IMR-90 (cell line): ENCODE measurements at regions not wholly inside any gene's neighbourhood (a gene's known extent, or its start where the extent isn't known, plus 50 kb on each side); places are given as distances from the start of the nearest gene placed in this dataset.

ENCODE experiments used
- ATAC-seq: fragments of 200-7000 bp; cut with Tn5 transposase; 2 replicates; pipeline ENCODE4 v1.9.1; 2020; ENCODE audit warnings: low read depth, mild to moderate bottlenecking, moderate library complexity
- BruUV-seq: library from RNA; stranded (reverse); fragments of 400-500 nt; replicated peaks from 2 replicates; lab custom pipeline; 2021; lab: Mats Ljungman, UMichigan
- CTCF ChIA-PET: fragments of 300-600 bp; formaldehyde crosslinking; extraction: SDS; loops from one replicate; lab custom pipeline; 2021; ENCODE audit warnings: antibody characterized with exemption; lab: Yijun Ruan, JAX
- POLR2A ChIA-PET: fragments of 300-600 bp; sonication (Branson Sonifier 250); formaldehyde crosslinking; loops from one replicate; lab custom pipeline; 2022; ENCODE audit warnings: antibody characterized with exemption; ENCODE audit not compliant: unreplicated experiment; lab: Charles Lee
- DNase-seq: peaks from one replicate; pipeline ENCODE4 v3.0.0; 2013
- H2AFZ ChIP-seq: replicated peaks from 2 replicates; pipeline ENCODE3; 2013; ENCODE audit warnings: low read length, mild to moderate bottlenecking; ENCODE audit not compliant: poor library complexity
- H2AK5ac ChIP-seq: 2 replicates; pipeline ENCODE4 v1.6.1; 2013; ENCODE audit warnings: low read depth, low read length, inconsistent platforms
- H2AK9ac ChIP-seq: replicated peaks from 2 replicates; pipeline ENCODE3; 2013; ENCODE audit warnings: mild to moderate bottlenecking, low read depth, low read length, moderate library complexity; ENCODE audit not compliant: poor library complexity
- H2BK120ac ChIP-seq: 2 replicates; pipeline ENCODE4 v1.6.1; 2013; ENCODE audit warnings: low read depth, low read length, inconsistent platforms
- H2BK15ac ChIP-seq: 3 replicates; pipeline ENCODE4 v1.6.1; 2013; ENCODE audit warnings: low read depth, low read length, inconsistent platforms
- H2BK20ac ChIP-seq: 2 replicates; pipeline ENCODE4 v1.6.1; 2013; ENCODE audit warnings: low read depth, mild to moderate bottlenecking, inconsistent platforms, low read length, moderate library complexity
- H2BK5ac ChIP-seq: 2 replicates; pipeline ENCODE4 v1.6.1; 2013; ENCODE audit warnings: mild to moderate bottlenecking, low read depth, low read length, inconsistent platforms; ENCODE audit not compliant: poor library complexity, severe bottlenecking
- H3K14ac ChIP-seq: replicated peaks from 2 replicates; pipeline ENCODE4 v1.6.1; 2013; ENCODE audit warnings: low read depth, low read length, inconsistent platforms
- H3K18ac ChIP-seq: 2 replicates; pipeline ENCODE4 v1.6.1; 2013; ENCODE audit warnings: low read depth, low read length, control low read depth
- H3K23ac ChIP-seq: 2 replicates; pipeline ENCODE4 v1.6.1; 2013; ENCODE audit warnings: low read depth, low read length, inconsistent platforms
- H3K27ac ChIP-seq: 2 replicates; pipeline ENCODE4 v1.5.1; 2013; ENCODE audit warnings: mild to moderate bottlenecking, control low read depth, low read length; ENCODE audit not compliant: insufficient read depth
- H3K27me3 ChIP-seq: 2 replicates; pipeline ENCODE4 v1.6.1; 2013; ENCODE audit warnings: low read length; ENCODE audit not compliant: control insufficient read depth, insufficient read depth
- H3K36me3 ChIP-seq: 2 replicates; pipeline ENCODE4 v1.6.1; 2013; ENCODE audit warnings: low read length, mixed read lengths; ENCODE audit not compliant: control insufficient read depth, insufficient read depth
- H3K4ac ChIP-seq: 2 replicates; pipeline ENCODE4 v1.6.1; 2013; ENCODE audit warnings: low read depth, low read length, inconsistent platforms
- H3K4me1 ChIP-seq: 2 replicates; pipeline ENCODE4 v1.6.1; 2013; ENCODE audit warnings: low read length, mixed read lengths; ENCODE audit not compliant: control insufficient read depth, insufficient read depth
- H3K4me2 ChIP-seq: 2 replicates; pipeline ENCODE4 v1.6.1; 2013; ENCODE audit warnings: low read depth, mild to moderate bottlenecking, control low read depth, low read length, moderate library complexity
- H3K4me3 ChIP-seq: 2 replicates; pipeline ENCODE4 v1.5.1; 2013; ENCODE audit warnings: low read depth, mild to moderate bottlenecking, control low read depth, low read length, moderate library complexity; ENCODE audit not compliant: insufficient read depth
- H3K56ac ChIP-seq: 2 replicates; pipeline ENCODE4 v1.6.1; 2013; ENCODE audit warnings: low read length, inconsistent platforms; ENCODE audit not compliant: insufficient read depth; ENCODE audit errors: extremely low read depth
- H3K79me1 ChIP-seq, 2 experiments: 2 replicates each; pipeline ENCODE4 v1.6.1; 2013; ENCODE audit warnings: low read length in 2 of 2, inconsistent platforms in 1 of 2, low read depth in 1 of 2
- H3K9ac ChIP-seq: 2 replicates; pipeline ENCODE4 v1.6.1; 2013; ENCODE audit warnings: low read depth, low read length, control low read depth
- H3K9me1 ChIP-seq: 2 replicates; pipeline ENCODE4 v1.6.1; 2013; ENCODE audit warnings: low read length, inconsistent platforms; ENCODE audit not compliant: insufficient read depth
- H3K9me3 ChIP-seq: 2 replicates; pipeline ENCODE4 v1.6.1; 2013; ENCODE audit warnings: low read length; ENCODE audit not compliant: control insufficient read depth, insufficient read depth
- H4K20me1 ChIP-seq: 2 replicates; pipeline ENCODE4 v1.6.1; 2013; ENCODE audit warnings: low read length, inconsistent platforms; ENCODE audit not compliant: insufficient read depth
- H4K5ac ChIP-seq: 2 replicates; pipeline ENCODE4 v1.6.1; 2013; ENCODE audit warnings: mild to moderate bottlenecking, low read depth, low read length, control low read depth
- H4K8ac ChIP-seq, 2 experiments: 2 replicates each; pipeline ENCODE4 v1.6.1; 2013; ENCODE audit warnings: low read depth in 2 of 2, low read length in 2 of 2, control low read depth in 1 of 2, inconsistent platforms in 1 of 2
- H4K91ac ChIP-seq: 2 replicates; pipeline ENCODE4 v1.6.1; 2013; ENCODE audit warnings: low read depth, low read length, inconsistent platforms; ENCODE audit not compliant: insufficient read depth
- BHLHE40 ChIP-seq: fragments of 150-350 bp; IDR thresholded peaks from 2 replicates; pipeline ENCODE4 v1.6.1; 2016; ENCODE audit warnings: mild to moderate bottlenecking, low read depth, low read length
- CEBPB ChIP-seq: IDR thresholded peaks from 2 replicates; pipeline ENCODE4 v1.6.1; 2012; ENCODE audit warnings: low read depth, low read length, improper control_type of control experiment
- CHD1 ChIP-seq: IDR thresholded peaks from 2 replicates; pipeline ENCODE4 v1.6.1; 2012; ENCODE audit warnings: low read depth, low read length, improper control_type of control experiment
- ELK1 ChIP-seq: fragments of 150-350 bp; IDR thresholded peaks from 2 replicates; pipeline ENCODE4 v1.6.1; 2016; ENCODE audit warnings: low read depth, mild to moderate bottlenecking, low read length, moderate library complexity, borderline replicate concordance
- FOS ChIP-seq: fragments of 150-350 bp; IDR thresholded peaks from 2 replicates; pipeline ENCODE4 v1.6.1; 2016; ENCODE audit warnings: low read depth, low read length
- MAFK ChIP-seq: IDR thresholded peaks from 2 replicates; pipeline ENCODE4 v1.6.1; 2012; ENCODE audit warnings: low read depth, low read length, improper control_type of control experiment
- MAZ ChIP-seq: IDR thresholded peaks from 2 replicates; pipeline ENCODE4 v1.6.1; 2012; ENCODE audit warnings: low read depth, mild to moderate bottlenecking, low read length, improper control_type of control experiment, moderate library complexity, borderline replicate concordance
- MXI1 ChIP-seq: IDR thresholded peaks from 2 replicates; pipeline ENCODE4 v1.6.1; 2012; ENCODE audit warnings: low read depth, mild to moderate bottlenecking, low read length, moderate library complexity, borderline replicate concordance
- NFE2L2 ChIP-seq: fragments of 150-350 bp; IDR thresholded peaks from 2 replicates; pipeline ENCODE4 v1.6.1; 2016; ENCODE audit warnings: low read depth, mild to moderate bottlenecking, low read length
- POLR2A ChIP-seq: IDR thresholded peaks from 2 replicates; pipeline ENCODE4 v1.6.1; 2012; ENCODE audit warnings: mild to moderate bottlenecking, low read depth, low read length
- RAD21 ChIP-seq: IDR thresholded peaks from 2 replicates; pipeline ENCODE4 v1.6.1; 2012; ENCODE audit warnings: low read length, improper control_type of control experiment
- RCOR1 ChIP-seq: IDR thresholded peaks from 2 replicates; pipeline ENCODE4 v1.6.1; 2012; ENCODE audit warnings: mild to moderate bottlenecking, low read length, improper control_type of control experiment; ENCODE audit not compliant: insufficient replicate concordance
- RFX5 ChIP-seq: IDR thresholded peaks from 2 replicates; pipeline ENCODE4 v1.8.0; 2012; ENCODE audit warnings: low read depth, mild to moderate bottlenecking, low read length, moderate library complexity
- SMC3 ChIP-seq: fragments of 150-350 bp; IDR thresholded peaks from 2 replicates; pipeline ENCODE4 v1.6.1; 2016; ENCODE audit warnings: low read depth, mild to moderate bottlenecking, antibody characterized with exemption, low read length, moderate library complexity
- WGBS, 2 experiments: methylation state at CpG; one replicate each; pipeline versions ENCODE4 v1.1.5 to v1.1.7; 2013; ENCODE audit warnings: missing lambda C conversion rate in 2 of 2; ENCODE audit not compliant: insufficient read length in 1 of 2; ENCODE audit errors: extremely low coverage in 2 of 2; 5-methylcytosine and 5-hydroxymethylcytosine counted together
- dilution Hi-C: fragments of 300-500 bp; cut with HindIII; formaldehyde crosslinking; loops from one replicate; pipeline ENCODE4 v1.14.3; 2018; ENCODE audit warnings: low sequenced_read_pairs; ENCODE audit not compliant: unreplicated experiment
- in situ Hi-C: fragments of 300-500 bp; cut with MboI; formaldehyde crosslinking; loops from 3 replicates; pipeline ENCODE4 v1.14.3; 2019; ENCODE audit warnings: low sequenced_read_pairs, inconsistent platforms, mixed read lengths
- intact Hi-C: fragments of 100-400 bp; cut with micrococcal nuclease; formaldehyde crosslinking; loops from 2 replicates; pipeline ENCODE4 v1.10.0; 2022
- TF ChIP-seq, protein P1 (sequence below): conservative IDR thresholded peaks from 2 replicates; pipeline ENCODE4 v1.5.1; 2012; ENCODE audit warnings: mild to moderate bottlenecking, low read depth, low read length, improper control_type of control experiment
- TF ChIP-seq, protein P2 (sequence below): fragments of 150-350 bp; IDR thresholded peaks from 2 replicates; pipeline ENCODE4 v1.6.1; 2017; ENCODE audit warnings: mild to moderate bottlenecking, antibody characterized with exemption, low read length, low read depth

DNA sequence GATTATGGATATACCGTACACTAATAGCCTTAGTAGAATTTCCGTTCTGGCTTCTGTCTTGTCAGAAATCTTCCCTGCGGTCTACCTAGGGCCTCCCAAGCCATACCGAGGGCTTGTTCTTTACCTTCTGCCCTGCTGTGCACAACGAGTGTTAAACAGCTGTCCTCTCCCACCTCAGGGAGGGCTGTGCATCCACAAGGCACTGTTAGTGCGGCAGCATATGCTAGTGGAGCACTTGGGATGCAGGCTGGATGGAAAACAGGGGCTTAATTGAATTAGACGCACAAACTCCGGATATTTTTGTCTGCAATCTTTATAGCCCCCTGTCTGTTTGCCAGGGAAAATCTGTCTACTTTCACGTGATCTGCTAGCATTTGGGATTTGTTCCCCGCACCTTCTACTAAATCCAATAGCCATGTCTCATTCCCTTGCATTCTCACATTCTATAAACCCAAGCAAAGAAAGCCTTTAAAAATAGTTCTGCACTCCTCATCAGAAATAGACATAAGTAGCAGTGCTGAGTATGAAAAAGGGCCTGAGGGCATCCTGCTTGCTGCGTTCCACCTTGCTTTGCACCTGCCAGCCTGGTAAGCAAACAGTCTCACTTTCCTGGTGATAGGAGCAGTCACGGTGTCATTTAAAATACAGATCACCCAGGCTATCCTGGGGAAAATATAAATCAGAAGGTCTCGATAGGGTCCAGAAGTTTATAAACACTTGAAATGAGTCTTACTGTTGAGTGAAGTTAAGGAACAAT is 382.6 kb downstream of the RASEF start:
- H4K5ac ChIP-seq = no peak overlapping the region
- H2AK9ac ChIP-seq = no peak overlapping the region
- no peak overlapping the region for H3K27ac ChIP-seq
- WGBS, 2 experiments = 40% methylated on average over 1 of the region's 13 CpGs; no CpG with 5 or more reads in 1 of the 2 experiments
- H3K9ac ChIP-seq = no peak overlapping the region
- H3K9me1 ChIP-seq = no peaks in the 10 kb centered on the region
- H2AFZ ChIP-seq = no peak overlapping the region
- no peak overlapping the region for H2BK120ac ChIP-seq
- H3K14ac ChIP-seq = no peak overlapping the region
- in situ Hi-C loops (no loop called here), dilution Hi-C loops (no loop called here), intact Hi-C loops (no loop called here)
- ChIA-PET POLR2A (no interaction called here), CTCF (no interaction called here)
- H2AK5ac ChIP-seq = no peak overlapping the region
- H3K4me3 ChIP-seq = no peak overlapping the region
- no peaks in the 10 kb centered on the region for H4K20me1 ChIP-seq
- no peak overlapping the region for H3K4ac ChIP-seq
- H3K18ac ChIP-seq = no peak overlapping the region
- ATAC-seq (no peak), DNase-seq (no peak)
- no peak overlapping the region for H3K23ac ChIP-seq
- TF ChIP-seq, protein P1, sequence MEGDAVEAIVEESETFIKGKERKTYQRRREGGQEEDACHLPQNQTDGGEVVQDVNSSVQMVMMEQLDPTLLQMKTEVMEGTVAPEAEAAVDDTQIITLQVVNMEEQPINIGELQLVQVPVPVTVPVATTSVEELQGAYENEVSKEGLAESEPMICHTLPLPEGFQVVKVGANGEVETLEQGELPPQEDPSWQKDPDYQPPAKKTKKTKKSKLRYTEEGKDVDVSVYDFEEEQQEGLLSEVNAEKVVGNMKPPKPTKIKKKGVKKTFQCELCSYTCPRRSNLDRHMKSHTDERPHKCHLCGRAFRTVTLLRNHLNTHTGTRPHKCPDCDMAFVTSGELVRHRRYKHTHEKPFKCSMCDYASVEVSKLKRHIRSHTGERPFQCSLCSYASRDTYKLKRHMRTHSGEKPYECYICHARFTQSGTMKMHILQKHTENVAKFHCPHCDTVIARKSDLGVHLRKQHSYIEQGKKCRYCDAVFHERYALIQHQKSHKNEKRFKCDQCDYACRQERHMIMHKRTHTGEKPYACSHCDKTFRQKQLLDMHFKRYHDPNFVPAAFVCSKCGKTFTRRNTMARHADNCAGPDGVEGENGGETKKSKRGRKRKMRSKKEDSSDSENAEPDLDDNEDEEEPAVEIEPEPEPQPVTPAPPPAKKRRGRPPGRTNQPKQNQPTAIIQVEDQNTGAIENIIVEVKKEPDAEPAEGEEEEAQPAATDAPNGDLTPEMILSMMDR = no peak
- TF ChIP-seq CHD1 = no peak
- no peak for TF ChIP-seq CEBPB
- no peak for TF ChIP-seq ELK1
- TF ChIP-seq RAD21 = no peak
- TF ChIP-seq RFX5 = no peak
- no peak for TF ChIP-seq SMC3
- no peak for TF ChIP-seq RCOR1
- no peak for TF ChIP-seq MXI1
- no peak for TF ChIP-seq MAZ
- no peak for TF ChIP-seq BHLHE40
- no peak for TF ChIP-seq NFE2L2
- TF ChIP-seq MAFK = no peak
- TF ChIP-seq, protein P2, sequence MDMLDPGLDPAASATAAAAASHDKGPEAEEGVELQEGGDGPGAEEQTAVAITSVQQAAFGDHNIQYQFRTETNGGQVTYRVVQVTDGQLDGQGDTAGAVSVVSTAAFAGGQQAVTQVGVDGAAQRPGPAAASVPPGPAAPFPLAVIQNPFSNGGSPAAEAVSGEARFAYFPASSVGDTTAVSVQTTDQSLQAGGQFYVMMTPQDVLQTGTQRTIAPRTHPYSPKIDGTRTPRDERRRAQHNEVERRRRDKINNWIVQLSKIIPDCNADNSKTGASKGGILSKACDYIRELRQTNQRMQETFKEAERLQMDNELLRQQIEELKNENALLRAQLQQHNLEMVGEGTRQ = no peak
- TF ChIP-seq FOS = no peak
- TF ChIP-seq POLR2A = no peak
- H2BK15ac ChIP-seq = no peak overlapping the region
- H4K91ac ChIP-seq = no peak overlapping the region
- H3K9me3 ChIP-seq = no peaks in the 10 kb centered on the region
- H3K4me2 ChIP-seq = no peak overlapping the region
- H3K27me3 ChIP-seq = no peaks in the 10 kb centered on the region
- no peak overlapping the region for H3K56ac ChIP-seq
- H2BK5ac ChIP-seq = no peak overlapping the region
- no peaks in the 10 kb centered on the region for H3K79me1 ChIP-seq
- H2BK20ac ChIP-seq = no peak overlapping the region
- H4K8ac ChIP-seq = no peak overlapping the region
- no peaks in the 10 kb centered on the region for H3K4me1 ChIP-seq
- no TSS peak for BruUV-seq
- no peaks in the 10 kb centered on the region for H3K36me3 ChIP-seq
